A673 (cell line): ENCODE measurements at regions not wholly inside any gene's neighbourhood (a gene's known extent, or its start where the extent isn't known, plus 50 kb on each side); places are given as distances from the start of the nearest gene placed in this dataset.

ENCODE experiments used
- BruUV-seq: library from RNA; stranded (reverse); fragments of 400-500 nt; replicated peaks from 2 replicates; lab custom pipeline; 2021; lab: Mats Ljungman, UMichigan
- CTCF ChIA-PET: fragments of 300-600 bp; sonication (Branson Sonifier 250); formaldehyde crosslinking; loops from one replicate; lab custom pipeline; 2022; ENCODE audit warnings: antibody characterized with exemption; lab: Charles Lee
- POLR2A ChIA-PET: fragments of 300-600 bp; sonication (Branson Sonifier 250); formaldehyde crosslinking; loops from one replicate; lab custom pipeline; 2022; ENCODE audit warnings: antibody characterized with exemption; ENCODE audit not compliant: low non-redundant PET; lab: Charles Lee
- DNase-seq: peaks from one replicate; pipeline ENCODE4 v3.0.0-alpha.2; 2015; ENCODE audit warnings: low spot score
- H3K27ac ChIP-seq: fragments of 200-600 bp; sonication (generic); 2 replicates; pipeline ENCODE4 v1.5.1; 2016; ENCODE audit warnings: mixed run types, low read depth, mild to moderate bottlenecking, mixed read lengths, antibody characterized with exemption, low read length; ENCODE audit not compliant: poor library complexity, severe bottlenecking
- H3K27me3 ChIP-seq: fragments of 200-600 bp; sonication (generic); replicated peaks from 2 replicates; pipeline ENCODE4 v1.6.1; 2017; ENCODE audit warnings: mixed run types, low read depth, mild to moderate bottlenecking, mixed read lengths, antibody characterized with exemption, low read length; ENCODE audit not compliant: insufficient read depth, poor library complexity
- H3K36me3 ChIP-seq: fragments of 200-600 bp; sonication (generic); 2 replicates; pipeline ENCODE4 v1.6.1; 2016; ENCODE audit warnings: mixed run types, mild to moderate bottlenecking, mixed read lengths, antibody characterized with exemption, low read length; ENCODE audit not compliant: insufficient read depth, poor library complexity, severe bottlenecking
- H3K4me1 ChIP-seq: fragments of 200-600 bp; sonication (generic); 2 replicates; pipeline ENCODE4 v1.6.1; 2017; ENCODE audit warnings: mixed run types, mild to moderate bottlenecking, mixed read lengths, antibody characterized with exemption, low read length; ENCODE audit not compliant: insufficient read depth, poor library complexity, severe bottlenecking
- H3K4me3 ChIP-seq: fragments of 200-600 bp; sonication (generic); 2 replicates; pipeline ENCODE4 v1.5.1; 2016; ENCODE audit warnings: low read depth, mixed run types, mild to moderate bottlenecking, mixed read lengths, low read length; ENCODE audit not compliant: poor library complexity, severe bottlenecking
- H3K9me3 ChIP-seq: fragments of 200-600 bp; sonication (generic); 2 replicates; pipeline ENCODE4 v1.6.1; 2016; ENCODE audit warnings: mixed run types, low read depth, mild to moderate bottlenecking, mixed read lengths, antibody characterized with exemption, low read length; ENCODE audit not compliant: poor library complexity, severe bottlenecking
- CTCF ChIP-seq: fragments of 300-800, 200-600 bp; sonication (generic); conservative IDR thresholded peaks from 2 replicates; pipeline ENCODE4 v1.5.1; 2017; ENCODE audit warnings: low read depth, mild to moderate bottlenecking, antibody characterized with exemption, low read length, moderate library complexity, mixed read lengths
- EZH2 ChIP-seq: fragments of 200-600 bp; sonication (generic); IDR thresholded peaks from 2 replicates; pipeline ENCODE4 v1.6.1; 2017; ENCODE audit warnings: borderline replicate concordance, low read depth, mild to moderate bottlenecking, mixed read lengths, antibody characterized with exemption, low read length; ENCODE audit not compliant: poor library complexity, severe bottlenecking
- intact Hi-C: fragments of 100-400 bp; cut with micrococcal nuclease; formaldehyde crosslinking; loops from one replicate; pipeline ENCODE4 v1.10.0; 2022; ENCODE audit not compliant: unreplicated experiment

GRCh38 chr3:135447483-135447882 is 518.0 kb upstream of the PPP2R3A start:
- Histone ChIP-seq H3K9me3 (no peaks in the 10 kb centered on the region), H3K4me1 (no peaks in the 10 kb centered on the region), H3K27me3 (peaks cover 30% of the 10 kb centered on the region), H3K27ac (no peak overlapping the region), H3K36me3 (no peaks in the 10 kb centered on the region), H3K4me3 (no peak overlapping the region)
- TF ChIP-seq EZH2 (no peak), CTCF (no peak)
- ChIA-PET CTCF (no interaction called here), POLR2A (no interaction called here)
- no TSS peak for BruUV-seq
- no peak for DNase-seq
- intact Hi-C loops = no loop called here

GRCh38 chr3:135448520-135448919 is 517.0 kb upstream of the PPP2R3A start:
- POLR2A ChIA-PET = no interaction called here

GRCh38 chr3:135449046-135449445 is 516.5 kb upstream of the PPP2R3A start:
- ChIA-PET CTCF (no interaction called here), POLR2A (no interaction called here)
- TF ChIP-seq CTCF (no peak), EZH2 (no peak)
- peaks cover 34% of the 10 kb centered on the region for H3K27me3 ChIP-seq
- DNase-seq = no peak
- no peak overlapping the region for H3K27ac ChIP-seq
- H3K4me1 ChIP-seq = no peaks in the 10 kb centered on the region
- no TSS peak for BruUV-seq
- H3K36me3 ChIP-seq = no peaks in the 10 kb centered on the region
- no peaks in the 10 kb centered on the region for H3K9me3 ChIP-seq
- no peak overlapping the region for H3K4me3 ChIP-seq
- intact Hi-C loops = no loop called here

More at GRCh38 chr3:135448520-135448919, 517.0 kb upstream of the PPP2R3A start:
- no peak for TF ChIP-seq EZH2
- TF ChIP-seq CTCF = no peak
- Histone ChIP-seq H3K36me3 (no peaks in the 10 kb centered on the region), H3K27me3 (peaks cover 30% of the 10 kb centered on the region), H3K27ac (no peak overlapping the region), H3K4me3 (no peak overlapping the region), H3K4me1 (no peaks in the 10 kb centered on the region), H3K9me3 (no peaks in the 10 kb centered on the region)
- BruUV-seq = no TSS peak
- DNase-seq = no peak
- CTCF ChIA-PET = no interaction called here
- intact Hi-C loops = no loop called here
